ENCODE measurements at regions not wholly inside any gene's neighbourhood (a gene's known extent, or its start where the extent isn't known, plus 50 kb on each side); places are given as distances from the start of the nearest gene placed in this dataset.

DNA sequence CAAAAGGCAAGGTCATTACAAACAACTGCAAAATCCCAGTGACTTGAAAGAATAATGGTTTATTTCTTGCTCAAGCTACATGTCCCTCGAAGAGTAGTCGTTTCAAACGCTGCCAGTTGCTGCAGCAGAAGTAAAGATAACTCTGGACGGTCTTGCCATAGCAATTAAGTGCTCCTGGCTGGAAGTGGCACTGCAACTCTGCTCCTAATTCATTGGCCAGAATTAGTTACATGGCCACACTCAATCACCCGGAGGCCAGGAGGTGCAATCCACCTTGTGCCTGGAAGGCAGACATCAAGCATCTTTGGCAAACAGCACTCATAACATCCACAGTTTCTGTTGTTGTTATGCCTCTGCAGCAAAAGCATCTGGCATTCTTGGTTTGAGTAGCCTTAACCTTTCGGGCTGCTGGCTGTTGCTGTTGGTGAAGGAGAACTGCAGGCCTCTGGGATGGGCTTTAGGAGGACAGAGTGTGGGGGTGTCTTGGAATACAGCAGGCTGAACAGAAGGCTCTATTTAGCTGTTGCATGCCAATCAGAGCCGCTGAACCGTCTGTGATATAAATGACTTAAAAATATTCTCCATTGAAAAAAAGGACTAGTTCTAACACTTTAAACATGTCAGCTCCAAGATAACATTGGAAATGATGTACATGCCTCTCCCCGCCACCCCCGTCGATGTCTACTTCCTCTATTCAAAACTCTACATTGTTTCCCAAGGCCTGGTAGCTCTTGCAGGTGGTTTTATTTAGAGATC lies 123.5 kb upstream of the DYRK2 start:
- no peak for DNase-seq (ENCODE audit: low read depth)
- H3K4me3 ChIP-seq (ENCODE audit: low read depth, low read length): no peak overlapping the region
- TF ChIP-seq, protein P1, sequence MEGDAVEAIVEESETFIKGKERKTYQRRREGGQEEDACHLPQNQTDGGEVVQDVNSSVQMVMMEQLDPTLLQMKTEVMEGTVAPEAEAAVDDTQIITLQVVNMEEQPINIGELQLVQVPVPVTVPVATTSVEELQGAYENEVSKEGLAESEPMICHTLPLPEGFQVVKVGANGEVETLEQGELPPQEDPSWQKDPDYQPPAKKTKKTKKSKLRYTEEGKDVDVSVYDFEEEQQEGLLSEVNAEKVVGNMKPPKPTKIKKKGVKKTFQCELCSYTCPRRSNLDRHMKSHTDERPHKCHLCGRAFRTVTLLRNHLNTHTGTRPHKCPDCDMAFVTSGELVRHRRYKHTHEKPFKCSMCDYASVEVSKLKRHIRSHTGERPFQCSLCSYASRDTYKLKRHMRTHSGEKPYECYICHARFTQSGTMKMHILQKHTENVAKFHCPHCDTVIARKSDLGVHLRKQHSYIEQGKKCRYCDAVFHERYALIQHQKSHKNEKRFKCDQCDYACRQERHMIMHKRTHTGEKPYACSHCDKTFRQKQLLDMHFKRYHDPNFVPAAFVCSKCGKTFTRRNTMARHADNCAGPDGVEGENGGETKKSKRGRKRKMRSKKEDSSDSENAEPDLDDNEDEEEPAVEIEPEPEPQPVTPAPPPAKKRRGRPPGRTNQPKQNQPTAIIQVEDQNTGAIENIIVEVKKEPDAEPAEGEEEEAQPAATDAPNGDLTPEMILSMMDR (IDR thresholded peaks at IDR 0.05; ENCODE audit: control insufficient read depth, extremely low read depth, insufficient read depth): no peak

DNA sequence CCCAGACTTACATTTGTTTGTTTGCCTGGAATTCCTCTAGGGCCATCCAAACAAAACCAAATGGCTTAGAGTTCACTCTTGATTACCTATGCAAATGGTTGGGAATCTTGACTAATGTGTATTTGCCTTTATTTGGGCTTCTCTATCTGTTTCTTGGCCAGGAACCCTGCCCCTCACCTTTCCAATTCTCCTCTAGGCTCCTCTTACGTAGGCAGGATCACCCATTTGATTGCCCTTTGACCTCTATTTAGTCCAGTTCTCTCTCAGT lies 123.0 kb upstream of the DYRK2 start:
- TF ChIP-seq, protein P1 (IDR thresholded peaks at IDR 0.05; ENCODE audit: control insufficient read depth, extremely low read depth, insufficient read depth): no peak
- DNase-seq (ENCODE audit: low read depth): no peak
- H3K4me3 ChIP-seq (ENCODE audit: low read depth, low read length): no peak overlapping the region

DNA sequence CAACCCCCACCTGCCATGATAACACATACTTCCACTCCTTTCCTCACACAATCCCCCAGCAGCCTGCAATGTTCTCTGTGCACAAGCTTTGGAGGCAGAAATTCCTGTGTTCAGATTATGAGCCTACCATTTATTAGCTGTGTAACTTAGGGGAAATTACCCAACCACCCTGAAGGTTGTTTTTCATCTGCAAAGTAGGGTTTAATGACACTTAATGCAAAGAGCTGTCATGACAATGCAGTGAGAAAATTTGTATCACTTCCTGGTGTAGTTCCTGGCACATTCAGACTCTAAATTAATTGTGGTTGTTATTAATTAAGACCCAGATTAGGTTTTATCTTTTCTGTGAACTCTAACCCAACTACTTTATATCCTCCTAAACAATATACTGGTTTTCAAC lies 122.4 kb upstream of the DYRK2 start:
- TF ChIP-seq, protein P1 (IDR thresholded peaks at IDR 0.05; ENCODE audit: control insufficient read depth, extremely low read depth, insufficient read depth): no peak
- DNase-seq (ENCODE audit: low read depth): no peak
- H3K4me3 ChIP-seq (ENCODE audit: low read depth, low read length): no peak overlapping the region

DNA sequence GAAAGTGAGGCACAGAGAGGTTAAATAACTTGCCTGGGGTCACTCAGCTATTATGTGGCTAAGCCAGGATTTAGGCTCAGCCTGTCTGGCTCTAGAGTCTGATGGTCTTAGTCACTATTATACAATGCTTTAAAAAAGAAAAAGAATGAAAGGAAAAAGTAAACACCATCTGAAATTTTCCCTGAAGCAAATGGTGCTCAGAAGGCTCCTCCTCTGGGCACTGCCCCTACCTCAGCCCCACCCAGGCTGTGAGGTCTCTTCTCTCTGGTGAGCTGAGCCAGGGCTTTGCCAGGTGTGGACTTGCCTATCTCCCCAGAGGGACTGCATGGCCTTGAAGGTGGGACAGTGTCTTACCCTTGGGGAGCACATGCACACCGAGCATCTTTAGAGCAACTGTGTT lies 117.5 kb upstream of the DYRK2 start:
- TF ChIP-seq, protein P1 (IDR thresholded peaks at IDR 0.05; ENCODE audit: control insufficient read depth, extremely low read depth, insufficient read depth): no peak
- no peak for DNase-seq (ENCODE audit: low read depth)
- H3K4me3 ChIP-seq (ENCODE audit: low read depth, low read length): no peak overlapping the region

DNA sequence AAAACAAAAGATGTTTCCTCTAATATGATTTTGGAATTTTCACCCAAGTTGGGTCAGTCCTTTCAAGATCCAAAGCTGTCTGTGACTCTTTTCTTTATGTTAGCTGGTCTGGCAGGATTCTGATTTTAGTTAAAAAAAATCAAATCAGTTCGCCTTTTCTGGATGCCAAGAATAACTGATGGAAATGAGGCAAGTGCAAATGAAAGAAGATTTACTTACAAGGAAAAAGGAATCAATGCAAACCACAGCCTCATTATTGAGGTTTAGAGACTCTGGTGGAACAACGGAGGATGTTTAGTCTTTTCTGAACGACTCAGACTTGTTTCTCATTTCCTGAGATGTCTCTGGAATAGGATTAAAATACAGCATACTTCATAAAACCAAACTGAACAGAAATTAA lies 117.0 kb upstream of the DYRK2 start:
- no peak for DNase-seq (ENCODE audit: low read depth)
- H3K4me3 ChIP-seq (ENCODE audit: low read depth, low read length): no peak overlapping the region
- TF ChIP-seq, protein P1 (IDR thresholded peaks at IDR 0.05; ENCODE audit: control insufficient read depth, extremely low read depth, insufficient read depth): no peak

DNA sequence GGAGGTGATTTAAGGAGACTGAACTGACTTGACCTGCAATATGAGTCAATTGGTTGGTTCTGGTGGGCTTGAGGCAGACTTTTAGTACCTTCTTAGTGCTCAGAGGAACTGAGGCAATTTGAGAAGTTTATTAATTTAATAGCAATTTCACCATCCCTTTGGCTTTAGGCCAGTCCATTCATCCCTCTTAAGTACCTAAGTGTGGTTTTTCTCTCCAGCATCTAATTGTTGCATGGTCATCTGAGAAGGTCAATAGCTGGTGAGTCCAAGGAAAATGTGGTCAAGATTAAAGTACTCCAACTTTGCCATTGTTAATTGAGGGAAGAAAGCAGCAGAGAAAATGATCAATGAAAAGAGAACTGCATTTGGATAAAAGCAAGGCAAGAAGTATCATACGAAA lies 115.4 kb upstream of the DYRK2 start:
- TF ChIP-seq, protein P1 (IDR thresholded peaks at IDR 0.05; ENCODE audit: control insufficient read depth, extremely low read depth, insufficient read depth): no peak
- no peak overlapping the region for H3K4me3 ChIP-seq (ENCODE audit: low read depth, low read length)
- DNase-seq (ENCODE audit: low read depth): no peak

DNA sequence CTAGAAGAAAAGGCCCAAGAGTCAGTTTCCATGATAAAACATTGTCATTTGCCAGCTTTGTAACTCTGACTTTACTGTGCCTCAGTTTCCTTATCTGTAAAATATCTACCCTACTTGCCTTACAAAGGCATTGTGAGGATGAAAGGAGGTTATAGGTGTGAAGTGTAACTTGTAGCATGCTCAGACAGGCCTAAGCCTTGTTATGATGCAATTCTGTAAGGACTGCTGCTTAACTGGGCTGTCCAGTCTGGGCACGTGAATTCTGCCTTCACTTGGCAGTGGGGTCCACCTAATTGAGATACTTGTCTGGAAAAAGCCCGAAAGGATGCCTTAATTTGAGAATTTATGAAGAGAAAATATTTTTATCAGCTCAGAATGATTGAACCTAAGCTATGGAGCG lies 114.5 kb upstream of the DYRK2 start:
- no peak overlapping the region for H3K4me3 ChIP-seq (ENCODE audit: low read depth, low read length)
- DNase-seq (ENCODE audit: low read depth): no peak
- TF ChIP-seq, protein P1 (IDR thresholded peaks at IDR 0.05; ENCODE audit: control insufficient read depth, extremely low read depth, insufficient read depth): no peak
